Mucosa of rectum (tissue), 2 donors: ENCODE measurements at regions not wholly inside any gene's neighbourhood (a gene's known extent, or its start where the extent isn't known, plus 50 kb on each side); places are given as distances from the start of the nearest gene placed in this dataset.

ENCODE experiments used
- H3K27ac ChIP-seq, 2 donors: one replicate each; pipeline ENCODE4 v1.7.0; 2013; ENCODE audit warnings: inconsistent platforms in 2 of 2, low read depth in 2 of 2, low read length in 2 of 2
- H3K27me3 ChIP-seq, 2 donors: one replicate each; pipeline ENCODE4 v1.7.0; 2013; ENCODE audit warnings: low read length in 2 of 2; ENCODE audit not compliant: control insufficient read depth in 2 of 2, insufficient read depth in 2 of 2
- H3K36me3 ChIP-seq, 2 donors: one replicate each; pipeline ENCODE4 v1.7.0; 2013; ENCODE audit warnings: low read length in 2 of 2; ENCODE audit not compliant: control insufficient read depth in 2 of 2, insufficient read depth in 2 of 2
- H3K4me1 ChIP-seq, 2 donors: one replicate each; pipeline ENCODE4 v1.7.0; 2013; ENCODE audit warnings: low read length in 2 of 2, mild to moderate bottlenecking in 1 of 2; ENCODE audit not compliant: control insufficient read depth in 2 of 2, insufficient read depth in 2 of 2
- H3K4me3 ChIP-seq, 2 donors: one replicate each; pipeline ENCODE4 v1.7.0; 2013; ENCODE audit warnings: low read length in 2 of 2
- H3K9ac ChIP-seq, 2 donors: one replicate each; pipeline ENCODE4 v1.7.0; 2013; ENCODE audit warnings: low read length in 2 of 2, low read depth in 1 of 2, mild to moderate bottlenecking in 1 of 2
- H3K9me3 ChIP-seq, 2 donors: one replicate each; pipeline ENCODE4 v1.7.0; 2013; ENCODE audit warnings: low read length in 2 of 2; ENCODE audit not compliant: control insufficient read depth in 2 of 2
- donor health status: healthy.
- donor health status: Normal muscosa, but diverticular disease.

DNA sequence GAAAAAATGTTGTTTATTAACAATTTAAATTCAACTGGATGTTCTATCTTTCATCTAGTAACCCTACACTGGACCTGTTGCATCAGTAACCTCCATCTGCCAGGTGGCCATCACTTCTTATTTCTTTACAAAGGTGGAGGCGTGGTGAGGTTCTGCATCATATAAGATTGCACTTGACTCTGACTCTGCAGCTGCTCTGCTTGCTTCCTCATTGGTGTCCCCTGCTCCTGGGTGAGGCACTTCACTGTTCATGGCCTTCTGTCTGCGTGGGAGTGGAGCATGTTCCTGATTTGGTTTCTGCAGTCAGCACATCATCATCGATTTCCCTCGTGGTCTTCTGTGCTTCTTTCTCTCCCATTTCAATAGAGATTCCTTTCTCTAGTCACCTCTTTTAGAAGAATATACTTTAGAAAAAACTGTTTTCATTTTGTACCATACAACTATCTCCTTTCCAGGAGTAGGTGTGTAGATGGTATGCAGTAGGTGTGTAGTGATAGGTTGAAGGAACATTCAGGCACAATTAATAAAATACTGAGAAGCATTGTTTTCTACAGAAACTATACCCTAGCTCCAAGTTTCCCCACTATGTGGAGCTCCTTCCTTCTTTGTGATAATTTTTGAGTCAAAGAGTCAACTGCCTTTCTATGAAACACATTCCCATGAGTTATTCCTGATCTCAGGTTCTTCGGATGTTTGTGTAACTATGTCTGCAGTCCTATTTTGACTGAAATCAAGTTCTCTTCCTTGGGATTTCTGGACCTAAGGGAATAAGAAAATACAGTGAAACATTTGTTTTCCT is 231.7 kb upstream of the CNTNAP2 start:
- Histone ChIP-seq H3K27me3 (no peaks in the 10 kb centered on the region), H3K4me3 (no peak overlapping the region), H3K9ac (no peak overlapping the region), H3K4me1 (no peaks in the 10 kb centered on the region), H3K27ac (no peak overlapping the region), H3K9me3 (no peaks in the 10 kb centered on the region), H3K36me3 (no peaks in the 10 kb centered on the region)

DNA sequence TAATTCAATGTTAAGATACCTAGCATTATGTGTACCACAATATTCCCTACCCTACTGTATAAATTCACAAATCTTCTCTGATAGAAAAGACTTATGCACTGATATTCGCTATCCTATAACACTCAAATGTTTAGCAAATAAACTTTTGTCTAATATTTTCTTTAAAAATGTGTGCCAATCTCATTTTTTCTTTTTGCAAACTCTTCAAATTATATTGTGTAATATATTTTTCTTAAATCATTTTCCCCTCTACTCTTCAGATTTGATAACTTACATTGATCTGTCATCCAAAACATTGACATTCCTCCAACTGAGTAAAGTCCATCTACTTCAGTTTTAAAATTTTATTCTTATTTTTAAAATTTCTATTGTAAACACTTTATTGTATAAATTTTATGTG is 240.2 kb upstream of the CNTNAP2 start:
- Histone ChIP-seq H3K4me3 (no peak overlapping the region), H3K9me3 (peaks cover 0 to 5% of the 10 kb centered on the region in 2 donors), H3K27ac (no peak overlapping the region), H3K4me1 (no peaks in the 10 kb centered on the region), H3K27me3 (no peaks in the 10 kb centered on the region), H3K36me3 (no peaks in the 10 kb centered on the region), H3K9ac (no peak overlapping the region)

DNA sequence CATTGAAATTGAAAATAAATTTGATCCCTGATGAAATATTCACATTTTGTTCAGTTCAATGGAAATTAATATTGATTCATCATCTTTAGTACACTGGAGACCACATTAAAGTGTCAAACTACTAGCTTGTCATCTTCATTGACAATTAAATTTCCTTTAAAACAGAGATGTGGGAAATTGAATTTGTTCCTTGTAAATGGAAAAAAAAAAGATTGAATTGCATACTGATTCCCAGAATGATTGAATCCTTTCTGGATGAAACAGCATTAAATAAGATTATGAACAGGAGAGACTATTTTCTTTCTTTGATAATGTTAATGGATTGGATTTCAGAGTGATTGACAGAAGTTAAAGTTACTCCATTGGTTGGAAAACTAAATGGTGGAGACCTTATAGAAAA is 241.3 kb upstream of the CNTNAP2 start:
- Histone ChIP-seq H3K4me1 (no peaks in the 10 kb centered on the region), H3K4me3 (no peak overlapping the region), H3K27ac (no peak overlapping the region), H3K9ac (no peak overlapping the region), H3K9me3 (peaks cover 0 to 5% of the 10 kb centered on the region in 2 donors), H3K27me3 (no peaks in the 10 kb centered on the region), H3K36me3 (no peaks in the 10 kb centered on the region)

DNA sequence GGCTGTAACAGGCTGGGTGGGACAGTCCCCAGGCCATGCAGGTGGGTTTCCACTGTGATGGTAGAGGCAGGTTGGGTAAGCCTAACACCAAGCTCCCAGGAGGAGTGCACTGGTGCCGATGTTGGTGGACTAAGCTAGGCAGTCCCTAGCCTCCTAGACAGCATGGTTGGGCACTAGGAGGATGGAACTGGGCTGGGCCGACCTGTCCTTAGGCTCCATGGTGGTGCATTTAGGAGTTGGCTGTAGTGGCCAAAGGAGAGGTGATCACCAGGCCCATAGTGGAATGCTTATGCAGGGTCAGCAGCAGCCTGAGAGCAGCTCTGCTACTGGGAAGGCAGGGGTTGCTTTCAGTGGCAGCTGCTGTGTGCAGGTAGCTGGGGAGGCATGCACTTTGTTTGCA is 247.7 kb upstream of the CNTNAP2 start:
- Histone ChIP-seq H3K36me3 (no peaks in the 10 kb centered on the region), H3K9me3 (peaks cover 3 to 9% of the 10 kb centered on the region in 2 donors), H3K27me3 (no peaks in the 10 kb centered on the region), H3K4me1 (no peaks in the 10 kb centered on the region), H3K9ac (no peak overlapping the region), H3K4me3 (no peak overlapping the region), H3K27ac (no peak overlapping the region)

DNA sequence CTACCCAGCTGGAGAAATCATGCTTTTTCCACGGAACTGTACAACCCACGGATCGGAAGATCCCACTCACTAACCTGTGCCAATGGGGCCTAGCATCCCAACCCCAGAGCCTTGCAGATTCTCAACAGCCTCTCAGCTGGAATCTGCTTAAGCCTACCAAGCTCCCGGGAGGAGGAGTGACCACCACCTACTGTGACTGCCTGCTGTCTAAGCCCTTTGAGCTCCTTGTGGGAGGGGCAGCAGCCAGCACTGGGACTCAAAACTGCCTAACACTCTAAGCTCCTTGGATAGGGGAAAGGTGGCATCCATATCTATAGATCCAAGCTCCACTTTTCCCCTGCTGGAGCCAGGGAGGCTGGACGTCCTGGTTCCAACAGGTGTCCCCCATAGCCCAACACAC is 254.4 kb upstream of the CNTNAP2 start:
- Histone ChIP-seq H3K9me3 (peaks cover 2 to 6% of the 10 kb centered on the region in 2 donors), H3K27me3 (no peaks in the 10 kb centered on the region), H3K4me3 (no peak overlapping the region), H3K4me1 (no peaks in the 10 kb centered on the region), H3K9ac (no peak overlapping the region), H3K36me3 (no peaks in the 10 kb centered on the region), H3K27ac (no peak overlapping the region)

DNA sequence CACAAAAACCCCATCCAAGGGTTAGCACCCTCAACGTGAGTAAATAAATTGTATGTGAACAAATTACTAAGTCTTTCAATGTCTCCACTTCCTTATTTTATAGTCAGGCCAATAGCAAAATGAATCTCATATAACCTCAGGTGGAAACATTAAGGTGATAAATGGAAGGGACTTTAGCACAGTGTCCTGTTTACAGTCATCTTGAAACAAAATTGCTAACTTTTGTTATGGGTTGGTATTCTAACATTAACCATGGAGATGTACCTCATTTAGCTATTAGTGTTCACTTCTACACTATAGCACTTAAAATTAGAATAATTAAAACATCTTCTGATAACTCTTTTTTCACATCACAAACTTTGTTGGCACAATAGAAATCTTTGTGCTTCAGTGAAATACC is 255.8 kb upstream of the CNTNAP2 start:
- no peak overlapping the region for H3K4me3 ChIP-seq
- no peaks in the 10 kb centered on the region for H3K4me1 ChIP-seq
- no peak overlapping the region for H3K9ac ChIP-seq
- no peaks in the 10 kb centered on the region for H3K36me3 ChIP-seq
- H3K9me3 ChIP-seq: peaks cover 2 to 5% of the 10 kb centered on the region in 2 donors
- no peak overlapping the region for H3K27ac ChIP-seq
- no peaks in the 10 kb centered on the region for H3K27me3 ChIP-seq

DNA sequence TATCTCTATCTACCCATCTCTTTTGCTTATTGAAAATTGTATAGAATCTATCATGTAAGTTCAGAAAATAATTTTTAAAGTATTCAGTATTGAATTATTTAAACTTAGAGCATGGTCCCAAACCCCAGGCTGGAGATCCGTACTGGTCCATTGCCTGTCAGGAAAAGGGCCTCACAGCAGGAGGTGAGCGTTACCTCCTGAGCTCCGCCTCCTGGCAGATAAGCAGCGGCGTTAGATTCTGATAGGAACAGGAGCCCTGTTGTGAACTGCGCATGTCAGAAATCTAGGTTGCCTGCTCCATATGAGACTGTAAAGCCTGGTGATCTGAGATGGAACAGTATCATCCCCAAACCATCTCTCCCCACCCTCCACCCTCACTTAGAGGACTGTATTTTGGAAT is 266.0 kb upstream of the CNTNAP2 start:
- no peak overlapping the region for H3K4me3 ChIP-seq
- no peak overlapping the region for H3K9ac ChIP-seq
- H3K4me1 ChIP-seq: no peaks in the 10 kb centered on the region
- no peaks in the 10 kb centered on the region for H3K9me3 ChIP-seq
- no peaks in the 10 kb centered on the region for H3K27me3 ChIP-seq
- no peak overlapping the region for H3K27ac ChIP-seq
- no peaks in the 10 kb centered on the region for H3K36me3 ChIP-seq

DNA sequence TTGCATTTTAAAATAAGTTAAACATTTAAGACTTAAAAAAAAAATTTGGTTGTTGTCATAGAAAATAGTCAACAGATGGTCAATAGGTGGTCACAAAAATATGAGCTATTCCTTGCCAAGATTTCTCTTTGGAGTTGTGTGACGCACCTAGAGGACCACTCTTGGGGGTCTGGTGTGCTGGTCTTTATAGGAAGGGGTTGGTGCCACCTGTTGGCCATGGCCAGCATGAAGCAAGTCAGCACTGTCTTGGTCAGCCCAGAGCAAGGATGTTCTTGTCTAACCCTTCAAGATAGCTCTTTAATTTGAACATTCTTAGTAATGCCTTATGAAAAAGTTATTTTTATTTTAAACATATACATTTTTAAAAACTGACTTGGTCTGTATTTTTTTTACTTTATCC is 267.9 kb upstream of the CNTNAP2 start:
- H3K36me3 ChIP-seq: no peaks in the 10 kb centered on the region
- no peaks in the 10 kb centered on the region for H3K9me3 ChIP-seq
- H3K9ac ChIP-seq: no peak overlapping the region
- H3K4me1 ChIP-seq: no peaks in the 10 kb centered on the region
- H3K27me3 ChIP-seq: no peaks in the 10 kb centered on the region
- no peak overlapping the region for H3K27ac ChIP-seq
- H3K4me3 ChIP-seq: no peak overlapping the region

DNA sequence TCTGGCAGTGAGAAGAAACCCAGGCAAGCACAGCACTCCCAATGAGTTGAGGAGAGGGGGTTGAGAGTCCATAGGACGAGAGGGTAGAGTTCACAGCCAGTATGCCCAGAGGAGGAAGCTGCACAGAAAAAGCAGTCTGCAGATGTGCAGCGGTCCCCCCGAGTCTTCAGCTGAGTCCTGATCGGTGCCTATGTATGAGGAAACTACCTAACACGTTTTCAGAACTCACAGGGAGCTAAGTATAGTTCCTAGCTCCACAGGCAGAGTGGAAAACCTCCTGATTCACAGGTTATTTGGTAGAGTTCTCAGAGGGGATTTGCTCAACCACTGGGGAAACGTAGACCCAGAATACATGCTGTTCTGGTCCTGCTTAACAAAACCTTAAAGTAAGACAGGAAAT is 271.3 kb upstream of the CNTNAP2 start:
- no peaks in the 10 kb centered on the region for H3K36me3 ChIP-seq
- H3K27me3 ChIP-seq: no peaks in the 10 kb centered on the region
- no peak overlapping the region for H3K27ac ChIP-seq
- H3K4me1 ChIP-seq: no peaks in the 10 kb centered on the region
- no peaks in the 10 kb centered on the region for H3K9me3 ChIP-seq
- H3K9ac ChIP-seq: no peak overlapping the region
- H3K4me3 ChIP-seq: no peak overlapping the region

DNA sequence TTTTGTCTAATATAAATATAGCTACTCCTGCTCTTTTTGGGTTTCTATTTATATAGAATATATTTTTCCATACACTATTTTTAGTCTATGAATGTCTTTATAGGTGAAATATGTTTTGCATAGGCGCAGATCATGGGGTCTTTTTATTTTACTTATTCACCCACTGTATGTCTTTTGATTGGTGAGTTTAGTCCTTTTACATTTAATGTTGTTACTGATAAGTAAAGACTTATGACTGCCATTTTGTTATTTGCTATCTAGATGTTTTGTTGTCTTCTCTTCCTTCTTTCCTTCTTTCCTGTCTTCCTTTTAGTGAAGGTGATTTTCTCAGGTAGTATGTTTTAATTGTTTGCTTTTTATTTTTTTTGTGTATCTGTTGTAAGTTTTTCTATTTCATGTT is 276.8 kb upstream of the CNTNAP2 start:
- no peaks in the 10 kb centered on the region for H3K36me3 ChIP-seq
- no peaks in the 10 kb centered on the region for H3K4me1 ChIP-seq
- H3K27me3 ChIP-seq: no peaks in the 10 kb centered on the region
- H3K9ac ChIP-seq: no peak overlapping the region
- H3K9me3 ChIP-seq: no peaks in the 10 kb centered on the region
- H3K27ac ChIP-seq: no peak overlapping the region
- H3K4me3 ChIP-seq: no peak overlapping the region
